Heart right ventricle (tissue), 16 donors: ENCODE measurements at regions not wholly inside any gene's neighbourhood (a gene's known extent, or its start where the extent isn't known, plus 50 kb on each side); places are given as distances from the start of the nearest gene placed in this dataset.
"Not testable (repeated sequence)": the region's sequence is repeated elsewhere in the genome, so short reads cannot be mapped to it uniquely, and the experiment has no call there.

ENCODE experiments used
- ATAC-seq, 8 donors: fragments of 200-7000 bp; cut with Tn5 transposase; one replicate each; pipeline ENCODE4 v1.9.1; 2020; ENCODE audit warnings: mild to moderate bottlenecking in 8 of 8, moderate library complexity in 8 of 8, moderate number of reproducible peaks in 1 of 8
- DNase-seq, 2 donors: peaks; one replicate each; pipeline ENCODE4 v3.0.0-alpha.2; 2020
- H3K27ac ChIP-seq, 10 donors: fragments of 200-600 bp; sonication (generic) in 2 of 10; one replicate each; pipeline versions ENCODE4 v1.5.0 to v1.8.0; 2020 to 2022; ENCODE audit warnings: mild to moderate bottlenecking in 3 of 10
- H3K27me3 ChIP-seq, 7 donors: fragments of 200-600 bp; one replicate each; pipeline ENCODE4 v1.8.0; 2021 to 2022; ENCODE audit warnings: mild to moderate bottlenecking in 2 of 7
- H3K36me3 ChIP-seq, 9 donors: fragments of 200-600 bp; sonication (generic) in 1 of 9; one replicate each; pipeline versions ENCODE4 v1.5.0 to v1.8.0; 2020 to 2022; ENCODE audit warnings: mild to moderate bottlenecking in 2 of 9
- H3K4me1 ChIP-seq, 9 donors: fragments of 200-600 bp; sonication (generic) in 1 of 9; one replicate each; pipeline versions ENCODE4 v1.5.0 to v1.8.0; 2020 to 2022; ENCODE audit warnings: mild to moderate bottlenecking in 4 of 9
- H3K4me3 ChIP-seq, 10 donors: fragments of 200-600 bp; sonication (generic) in 2 of 10; one replicate each; pipeline versions ENCODE4 v1.5.0 to v1.8.0; 2020 to 2022; ENCODE audit warnings: mild to moderate bottlenecking in 7 of 10, moderate library complexity in 2 of 10
- H3K9me3 ChIP-seq, 11 donors: fragments of 200-600 bp in 10 of 11; sonication (generic) in 2 of 11; one replicate each; pipeline versions ENCODE4 v1.5.0 to v1.8.0; 2013 to 2022; ENCODE audit warnings: mild to moderate bottlenecking in 2 of 11, control low read depth in 1 of 11, moderate library complexity in 1 of 11
- WGBS, 2 donors: extraction: QIAGEN DNeasy Blood & Tissue Kit; methylation state at CpG; one replicate each; pipeline ENCODE4 v1.1.7; 2013; ENCODE audit warnings: inconsistent platforms in 1 of 2; 5-methylcytosine and 5-hydroxymethylcytosine counted together
- intact Hi-C, 10 donors: fragments of 100-400 bp; cut with DNase I; formaldehyde crosslinking; loops; one replicate each; pipeline versions ENCODE4 v1.11.1 to v1.14.2; 2022
- TF ChIP-seq, protein P1 (sequence below), 9 donors: fragments of 200-600 bp; sonication (generic) in 2 of 9; IDR thresholded peaks; one replicate each; pipeline versions ENCODE4 v1.5.0 to v1.8.0; 2021 to 2022; ENCODE audit warnings: antibody characterized with exemption in 9 of 9, mild to moderate bottlenecking in 5 of 9, moderate library complexity in 1 of 9
- donor health status: Arrhythmogenic right ventricular cardiomyopathy.
- donor health status: ischemic (EF 13 %, LVEDD 7.1; RV severe dilation, severe dysfunction).
- donor health status: healthy with polysubstance abuse.
- donor health status: DM: no; HTN: yes; CAD: no.
- donor health status: DM: no; HTN: no; CAD: no.
- donor health status: ischemic (EF 25% LVEDD 6.9; RV normal size, moderate dysfunction).
- donor health status: ischemic (EF 25% LVEDD 5.7; RV mildly dilated, moderate dysfunction).
- donor health status: healthy.
- donor health status: DM: yes; HTN: yes; CAD: no.
- donor health status: Ischemic cardiomyopathy.
- donor health status: ischemic (EF 35%, LVEDD 5.7; RV mildly dilated, moderate dysfunction).
- donor health status: nonischemic (EF 11% LVEDD 7.7; RV severe dilation, severe dysfunction).
- donor health status: DM: yes; HTN: yes; CAD: no.
- donor health status: PGD.
- donor health status: ischemic (EF 29% LVEDD 5.4; RV normal size, mild dysfunction).
- donor health status: nonischemic (EF 23%, LVEDD 6.1; RV moderate dilation, normal function).

DNA sequence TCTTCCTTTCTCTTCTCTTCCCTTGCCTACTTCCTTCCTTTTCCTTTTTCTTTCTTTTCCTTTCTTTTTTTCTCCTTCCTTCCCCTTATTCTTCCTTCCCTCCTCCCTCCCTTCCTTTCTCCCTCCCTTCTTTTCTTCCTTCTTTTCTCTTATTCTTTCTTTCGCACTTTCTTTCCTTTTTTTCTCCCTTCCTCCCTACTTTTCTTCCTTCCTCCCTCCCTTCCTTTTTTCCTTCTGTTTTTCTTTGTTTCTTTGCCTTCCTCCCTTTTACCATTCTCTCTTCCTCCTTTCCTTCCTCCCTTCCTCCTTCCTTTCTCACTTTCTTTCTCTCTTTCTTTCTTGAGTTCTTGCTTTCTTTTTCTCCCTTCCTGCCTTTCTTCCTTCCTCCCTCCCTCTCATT lies 416.5 kb downstream of the ANKRD30B start:
- WGBS, 2 donors: 74 to 89% methylated on average over 1 of the region's 1 CpG
- H3K27ac ChIP-seq, ATAC-seq, intact Hi-C loops, H3K36me3 ChIP-seq, H3K4me1 ChIP-seq, DNase-seq, H3K9me3 ChIP-seq: not testable (repeated sequence)
- Histone ChIP-seq H3K27me3 (peaks cover 0 to 19% (median 0%) of the 10 kb centered on the region in 7 donors), H3K4me3 (peak overlapping the region in 1 of 10 donors; percentile 32)

DNA sequence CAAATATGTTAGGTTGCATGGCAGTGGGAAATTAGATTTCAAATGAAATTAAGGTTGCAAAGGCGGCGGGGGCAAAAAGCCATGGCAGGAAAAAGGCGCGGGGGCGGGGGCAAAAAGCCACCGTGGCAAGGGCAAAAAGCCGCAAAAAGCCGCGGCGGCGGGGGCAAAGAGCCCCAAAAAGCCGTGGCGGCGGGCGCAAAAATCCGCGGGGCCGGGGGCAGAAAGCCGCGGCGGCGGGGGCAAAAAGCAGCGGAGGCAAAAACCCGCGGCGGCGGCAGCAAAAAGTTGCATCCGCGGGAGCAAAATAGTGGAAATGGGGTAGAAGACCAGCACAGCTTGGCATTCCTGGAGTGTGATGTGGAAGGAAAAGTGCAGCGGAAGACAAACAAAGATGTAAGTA lies 417.1 kb downstream of the ANKRD30B start:
- Histone ChIP-seq H3K36me3 (no peaks in the 10 kb centered on the region), H3K27ac (no peak overlapping the region), H3K27me3 (peaks cover 0 to 19% (median 0%) of the 10 kb centered on the region in 7 donors), H3K4me3 (peak overlapping the region in 3 of 10 donors; percentile 17 to 32 (median 26)), H3K4me1 (no peaks in the 10 kb centered on the region), H3K9me3 (no peaks in the 10 kb centered on the region)
- 9 to 20% methylated on average over 30 of the region's 30 CpGs for WGBS, 2 donors
- ATAC-seq (no peak), DNase-seq (no peak)
- intact Hi-C loops: no loop called here
- TF ChIP-seq, protein P1, sequence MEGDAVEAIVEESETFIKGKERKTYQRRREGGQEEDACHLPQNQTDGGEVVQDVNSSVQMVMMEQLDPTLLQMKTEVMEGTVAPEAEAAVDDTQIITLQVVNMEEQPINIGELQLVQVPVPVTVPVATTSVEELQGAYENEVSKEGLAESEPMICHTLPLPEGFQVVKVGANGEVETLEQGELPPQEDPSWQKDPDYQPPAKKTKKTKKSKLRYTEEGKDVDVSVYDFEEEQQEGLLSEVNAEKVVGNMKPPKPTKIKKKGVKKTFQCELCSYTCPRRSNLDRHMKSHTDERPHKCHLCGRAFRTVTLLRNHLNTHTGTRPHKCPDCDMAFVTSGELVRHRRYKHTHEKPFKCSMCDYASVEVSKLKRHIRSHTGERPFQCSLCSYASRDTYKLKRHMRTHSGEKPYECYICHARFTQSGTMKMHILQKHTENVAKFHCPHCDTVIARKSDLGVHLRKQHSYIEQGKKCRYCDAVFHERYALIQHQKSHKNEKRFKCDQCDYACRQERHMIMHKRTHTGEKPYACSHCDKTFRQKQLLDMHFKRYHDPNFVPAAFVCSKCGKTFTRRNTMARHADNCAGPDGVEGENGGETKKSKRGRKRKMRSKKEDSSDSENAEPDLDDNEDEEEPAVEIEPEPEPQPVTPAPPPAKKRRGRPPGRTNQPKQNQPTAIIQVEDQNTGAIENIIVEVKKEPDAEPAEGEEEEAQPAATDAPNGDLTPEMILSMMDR (IDR thresholded peaks at IDR 0.05): no peak

DNA sequence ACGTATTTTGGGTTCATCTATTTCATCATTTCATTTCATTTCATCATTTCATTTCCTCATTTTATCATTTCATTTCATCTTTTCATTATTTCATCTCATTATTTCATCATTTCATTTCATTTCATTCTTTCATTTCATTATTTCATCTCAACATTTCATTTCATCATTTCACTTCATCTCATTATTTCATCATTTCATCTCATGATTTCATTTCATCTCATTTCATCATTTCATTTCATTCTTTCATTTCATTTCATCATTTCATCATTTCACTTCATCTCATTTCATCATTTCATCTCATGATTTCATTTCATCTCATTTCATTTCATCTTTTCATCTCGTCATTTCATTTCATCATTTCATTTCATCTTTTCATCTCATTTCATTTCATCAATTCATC lies 445.1 kb downstream of the ANKRD30B start:
- H3K27ac ChIP-seq, intact Hi-C loops, H3K4me3 ChIP-seq, H3K36me3 ChIP-seq, ATAC-seq, H3K4me1 ChIP-seq, DNase-seq: not testable (repeated sequence)
- WGBS, 2 donors: 44% methylated on average over 2 of the region's 2 CpGs
- Histone ChIP-seq H3K9me3 (peaks cover 0 to 53% (median 0%) of the 10 kb centered on the region in 11 donors), H3K27me3 (peaks cover 0 to 16% (median 15%) of the 10 kb centered on the region in 7 donors)

DNA sequence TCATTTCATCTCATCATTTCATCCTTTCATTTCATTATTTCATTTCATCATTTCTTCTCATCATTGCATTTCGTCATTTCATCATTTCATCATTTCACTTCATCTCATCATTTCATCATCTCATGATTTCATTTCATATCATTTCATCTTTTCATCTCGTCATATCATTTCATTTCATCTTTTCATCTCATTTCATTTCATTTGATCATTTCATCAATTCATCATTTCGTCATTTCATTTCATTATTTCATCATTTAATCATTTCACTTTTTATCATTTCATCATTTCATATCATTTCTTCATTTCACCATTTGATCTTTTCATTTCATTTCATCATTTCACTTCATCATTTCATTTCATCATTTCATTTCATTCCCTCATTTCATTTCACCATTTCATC lies 445.8 kb downstream of the ANKRD30B start:
- 46 to 60% methylated on average over 3 of the region's 3 CpGs for WGBS, 2 donors
- DNase-seq, H3K4me1 ChIP-seq, H3K36me3 ChIP-seq, intact Hi-C loops, ATAC-seq, H3K27ac ChIP-seq, H3K4me3 ChIP-seq: not testable (repeated sequence)
- H3K27me3 ChIP-seq: peaks cover 0 to 24% (median 21%) of the 10 kb centered on the region in 7 donors
- H3K9me3 ChIP-seq: peaks cover 0 to 50% (median 0%) of the 10 kb centered on the region in 11 donors

DNA sequence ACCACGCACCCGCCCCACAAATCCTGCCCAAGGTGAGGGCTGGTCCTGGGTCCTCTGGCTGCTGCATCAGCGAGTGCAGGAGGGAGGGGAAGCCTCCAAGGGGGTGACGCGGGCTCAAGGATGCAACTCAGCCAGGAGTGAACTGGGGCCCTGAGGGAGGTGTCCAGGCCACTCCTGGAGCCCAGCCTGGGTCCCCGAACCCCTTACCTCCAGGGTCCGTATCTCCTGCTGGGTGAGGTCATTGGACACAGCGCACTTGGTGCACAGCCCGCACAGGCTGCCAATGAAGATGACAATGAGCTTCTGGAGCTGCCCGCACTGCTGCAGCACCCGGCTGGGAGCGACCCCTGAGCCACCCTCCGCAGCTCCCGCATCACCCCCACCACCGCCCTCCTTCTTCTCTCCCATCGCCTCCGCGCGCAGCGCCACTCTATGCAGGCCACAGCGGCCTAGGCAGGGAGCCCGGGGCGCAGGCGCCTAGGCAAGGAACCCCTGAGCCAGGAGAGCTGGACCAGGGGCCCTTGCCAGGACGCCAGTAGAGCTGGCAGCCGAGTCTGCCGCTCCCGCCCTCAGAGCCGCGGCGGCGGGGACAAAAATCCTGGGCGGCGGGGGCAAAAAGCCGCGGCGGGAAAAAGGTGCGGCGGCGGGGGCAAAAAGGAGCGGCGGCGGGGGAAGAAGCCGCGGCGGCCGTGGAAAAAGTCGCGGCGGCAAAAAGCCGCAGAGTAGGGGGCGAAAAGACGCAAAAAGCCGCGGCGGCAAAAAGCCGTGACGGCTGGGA lies 449.6 kb downstream of the ANKRD30B start:
- WGBS, 2 donors: 8 to 11% methylated on average over 56 to 58 of the region's 58 CpGs
- intact Hi-C loops, H3K4me1 ChIP-seq, H3K36me3 ChIP-seq: not testable (repeated sequence)
- Histone ChIP-seq H3K4me3 (peak overlapping the region in 9 of 10 donors; percentile 24 to 53 (median 42)), H3K9me3 (peaks cover 0 to 31% (median 0%) of the 10 kb centered on the region in 11 donors), H3K27ac (peak overlapping the region in 2 of 10 donors; percentile 44 to 48), H3K27me3 (peaks cover 0 to 31% (median 23%) of the 10 kb centered on the region in 7 donors)
- DNase-seq: peak; percentile 3 to 21
- peak in 2 of 8 donors; percentile 43 to 66 for ATAC-seq

DNA sequence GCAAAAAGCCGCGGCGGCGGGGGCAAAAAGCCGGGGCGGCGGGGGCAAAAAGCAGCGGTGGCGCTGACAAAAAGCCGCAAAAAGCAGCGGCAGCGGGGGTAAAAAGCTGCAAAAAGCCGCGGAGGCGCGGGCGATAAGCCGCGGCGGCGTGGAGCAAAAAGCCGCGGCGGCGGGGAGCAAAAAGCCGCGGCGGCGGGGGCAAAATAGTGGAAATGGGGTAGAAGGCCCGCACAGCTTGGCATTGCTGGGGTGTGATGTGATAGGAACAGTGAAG lies 450.1 kb downstream of the ANKRD30B start:
- ATAC-seq: no peak

More for the DNA sequence above, 450.1 kb downstream of the ANKRD30B start:
- peak overlapping the region in 2 of 10 donors; percentile 44 to 48 for H3K27ac ChIP-seq
- intact Hi-C loops: no loop called here
- peak overlapping the region in 9 of 10 donors; percentile 24 to 53 (median 42) for H3K4me3 ChIP-seq
- no peaks in the 10 kb centered on the region for H3K36me3 ChIP-seq
- H3K4me1 ChIP-seq: no peaks in the 10 kb centered on the region
- TF ChIP-seq, protein P1 (IDR thresholded peaks at IDR 0.05): no peak
- peaks cover 0 to 27% (median 0%) of the 10 kb centered on the region in 11 donors for H3K9me3 ChIP-seq
- no peak for DNase-seq
- 2 to 6% methylated on average over 30 of the region's 30 CpGs for WGBS, 2 donors
- peaks cover 0 to 31% (median 23%) of the 10 kb centered on the region in 7 donors for H3K27me3 ChIP-seq
